ENCODE measurements at regions not wholly inside any gene's neighbourhood (a gene's known extent, or its start where the extent isn't known, plus 50 kb on each side); places are given as distances from the start of the nearest gene placed in this dataset.
"Not testable (repeated sequence)": the region's sequence is repeated elsewhere in the genome, so short reads cannot be mapped to it uniquely, and the experiment has no call there.

- Histone ChIP-seq H3K36me3 (ENCODE audit: insufficient read depth, low read length) (no peaks in the 10 kb centered on the region), H3K4me1 (ENCODE audit: insufficient read depth, low read length) (no peaks in the 10 kb centered on the region), H3K27me3 (ENCODE audit: control insufficient read depth in 1 of 2, insufficient read depth in 2 of 2, low read length in 2 of 2) (no peaks in the 10 kb centered on the region), H3K27ac (ENCODE audit: low read depth, low read length) (no peak overlapping the region), H3K9ac (ENCODE audit: low read length) (no peak overlapping the region), H3K9me3 (ENCODE audit: low read length) (no peaks in the 10 kb centered on the region), H3K4me3 (ENCODE audit: low read depth in 1 of 2, low read length in 2 of 2) (no peak overlapping the region)
Measured at GRCh38 chr13:53101883-53102282, 73.3 kb downstream of the OLFM4 start.

- no peaks in the 10 kb centered on the region for H3K27me3 ChIP-seq (ENCODE audit: control insufficient read depth in 1 of 2, insufficient read depth in 2 of 2, low read length in 2 of 2)
- no peaks in the 10 kb centered on the region for H3K9me3 ChIP-seq (ENCODE audit: low read length)
- H3K36me3 ChIP-seq (ENCODE audit: insufficient read depth, low read length) = no peaks in the 10 kb centered on the region
- H3K27ac ChIP-seq (ENCODE audit: low read depth, low read length) = no peak overlapping the region
- H3K9ac ChIP-seq (ENCODE audit: low read length) = no peak overlapping the region
- H3K4me3 ChIP-seq (ENCODE audit: low read depth in 1 of 2, low read length in 2 of 2) = no peak overlapping the region
- H3K4me1 ChIP-seq (ENCODE audit: insufficient read depth, low read length) = no peaks in the 10 kb centered on the region
Measured at GRCh38 chr13:53104136-53104535, 75.5 kb downstream of the OLFM4 start.

GRCh38 chr13:53105477-53105876, 76.9 kb downstream of the OLFM4 start:
- Histone ChIP-seq H3K27me3 (ENCODE audit: control insufficient read depth in 1 of 2, insufficient read depth in 2 of 2, low read length in 2 of 2) (no peaks in the 10 kb centered on the region), H3K36me3 (ENCODE audit: insufficient read depth, low read length) (no peaks in the 10 kb centered on the region), H3K27ac (ENCODE audit: low read depth, low read length) (no peak overlapping the region), H3K4me3 (ENCODE audit: low read depth in 1 of 2, low read length in 2 of 2) (no peak overlapping the region), H3K9ac (ENCODE audit: low read length) (no peak overlapping the region), H3K9me3 (ENCODE audit: low read length) (no peaks in the 10 kb centered on the region), H3K4me1 (ENCODE audit: insufficient read depth, low read length) (no peaks in the 10 kb centered on the region)

- no peaks in the 10 kb centered on the region for H3K27me3 ChIP-seq (ENCODE audit: control insufficient read depth in 1 of 2, insufficient read depth in 2 of 2, low read length in 2 of 2)
- no peaks in the 10 kb centered on the region for H3K4me1 ChIP-seq (ENCODE audit: insufficient read depth, low read length)
- H3K27ac ChIP-seq (ENCODE audit: low read depth, low read length) = no peak overlapping the region
- H3K9me3 ChIP-seq (ENCODE audit: low read length) = no peaks in the 10 kb centered on the region
- no peak overlapping the region for H3K9ac ChIP-seq (ENCODE audit: low read length)
- H3K36me3 ChIP-seq (ENCODE audit: insufficient read depth, low read length) = no peaks in the 10 kb centered on the region
- no peak overlapping the region for H3K4me3 ChIP-seq (ENCODE audit: low read depth in 1 of 2, low read length in 2 of 2)
Measured at GRCh38 chr13:53105890-53106289, 77.3 kb downstream of the OLFM4 start.

- H3K9ac ChIP-seq (ENCODE audit: low read length) = no peak overlapping the region
- no peaks in the 10 kb centered on the region for H3K36me3 ChIP-seq (ENCODE audit: insufficient read depth, low read length)
- no peak overlapping the region for H3K4me3 ChIP-seq (ENCODE audit: low read depth in 1 of 2, low read length in 2 of 2)
- H3K27me3 ChIP-seq (ENCODE audit: control insufficient read depth in 1 of 2, insufficient read depth in 2 of 2, low read length in 2 of 2) = no peaks in the 10 kb centered on the region
- H3K9me3 ChIP-seq (ENCODE audit: low read length) = no peaks in the 10 kb centered on the region
- H3K27ac ChIP-seq (ENCODE audit: low read depth, low read length) = no peak overlapping the region
- H3K4me1 ChIP-seq (ENCODE audit: insufficient read depth, low read length) = no peaks in the 10 kb centered on the region
Measured at GRCh38 chr13:53110181-53110580, 81.6 kb downstream of the OLFM4 start.

GRCh38 chr13:53110614-53111013, 82.0 kb downstream of the OLFM4 start:
- no peak overlapping the region for H3K9ac ChIP-seq (ENCODE audit: low read length)
- no peaks in the 10 kb centered on the region for H3K4me1 ChIP-seq (ENCODE audit: insufficient read depth, low read length)
- no peak overlapping the region for H3K4me3 ChIP-seq (ENCODE audit: low read depth in 1 of 2, low read length in 2 of 2)
- no peaks in the 10 kb centered on the region for H3K9me3 ChIP-seq (ENCODE audit: low read length)
- no peaks in the 10 kb centered on the region for H3K36me3 ChIP-seq (ENCODE audit: insufficient read depth, low read length)
- no peak overlapping the region for H3K27ac ChIP-seq (ENCODE audit: low read depth, low read length)
- H3K27me3 ChIP-seq (ENCODE audit: control insufficient read depth in 1 of 2, insufficient read depth in 2 of 2, low read length in 2 of 2) = no peaks in the 10 kb centered on the region

GRCh38 chr13:53112522-53112921, 83.9 kb downstream of the OLFM4 start:
- no peak overlapping the region for H3K27ac ChIP-seq (ENCODE audit: low read depth, low read length)
- H3K4me3 ChIP-seq (ENCODE audit: low read depth in 1 of 2, low read length in 2 of 2) = no peak overlapping the region
- H3K27me3 ChIP-seq (ENCODE audit: control insufficient read depth in 1 of 2, insufficient read depth in 2 of 2, low read length in 2 of 2) = no peaks in the 10 kb centered on the region
- no peak overlapping the region for H3K9ac ChIP-seq (ENCODE audit: low read length)
- no peaks in the 10 kb centered on the region for H3K4me1 ChIP-seq (ENCODE audit: insufficient read depth, low read length)
- H3K9me3 ChIP-seq (ENCODE audit: low read length) = no peaks in the 10 kb centered on the region
- no peaks in the 10 kb centered on the region for H3K36me3 ChIP-seq (ENCODE audit: insufficient read depth, low read length)

GRCh38 chr13:53117048-53117447, 88.4 kb downstream of the OLFM4 start:
- H3K4me3 ChIP-seq (ENCODE audit: low read depth in 1 of 2, low read length in 2 of 2); H3K9ac ChIP-seq (ENCODE audit: low read length); H3K4me1 ChIP-seq (ENCODE audit: insufficient read depth, low read length); H3K9me3 ChIP-seq (ENCODE audit: low read length); H3K27ac ChIP-seq (ENCODE audit: low read depth, low read length); H3K36me3 ChIP-seq (ENCODE audit: insufficient read depth, low read length); H3K27me3 ChIP-seq (ENCODE audit: control insufficient read depth in 1 of 2, insufficient read depth in 2 of 2, low read length in 2 of 2): not testable (repeated sequence)

- H3K4me3 ChIP-seq (ENCODE audit: low read depth in 1 of 2, low read length in 2 of 2) = no peak overlapping the region
- no peaks in the 10 kb centered on the region for H3K9me3 ChIP-seq (ENCODE audit: low read length)
- H3K36me3 ChIP-seq (ENCODE audit: insufficient read depth, low read length) = no peaks in the 10 kb centered on the region
- no peaks in the 10 kb centered on the region for H3K4me1 ChIP-seq (ENCODE audit: insufficient read depth, low read length)
- no peak overlapping the region for H3K27ac ChIP-seq (ENCODE audit: low read depth, low read length)
- no peak overlapping the region for H3K9ac ChIP-seq (ENCODE audit: low read length)
- H3K27me3 ChIP-seq (ENCODE audit: control insufficient read depth in 1 of 2, insufficient read depth in 2 of 2, low read length in 2 of 2) = no peaks in the 10 kb centered on the region
Measured at GRCh38 chr13:53121131-53121773, 92.6 kb downstream of the OLFM4 start.

- Histone ChIP-seq H3K9ac (ENCODE audit: low read length) (no peak overlapping the region), H3K4me1 (ENCODE audit: insufficient read depth, low read length) (no peaks in the 10 kb centered on the region), H3K27ac (ENCODE audit: low read depth, low read length) (no peak overlapping the region), H3K36me3 (ENCODE audit: insufficient read depth, low read length) (no peaks in the 10 kb centered on the region), H3K4me3 (ENCODE audit: low read depth in 1 of 2, low read length in 2 of 2) (no peak overlapping the region), H3K9me3 (ENCODE audit: low read length) (no peaks in the 10 kb centered on the region), H3K27me3 (ENCODE audit: control insufficient read depth in 1 of 2, insufficient read depth in 2 of 2, low read length in 2 of 2) (no peaks in the 10 kb centered on the region)
Measured at GRCh38 chr13:53121919-53122318, 93.3 kb downstream of the OLFM4 start.

GRCh38 chr13:53123536-53123935, 94.9 kb downstream of the OLFM4 start:
- H3K27me3 ChIP-seq (ENCODE audit: control insufficient read depth in 1 of 2, insufficient read depth in 2 of 2, low read length in 2 of 2) = no peaks in the 10 kb centered on the region
- H3K36me3 ChIP-seq (ENCODE audit: insufficient read depth, low read length) = no peaks in the 10 kb centered on the region
- H3K4me3 ChIP-seq (ENCODE audit: low read depth in 1 of 2, low read length in 2 of 2) = no peak overlapping the region
- H3K27ac ChIP-seq (ENCODE audit: low read depth, low read length) = no peak overlapping the region
- H3K4me1 ChIP-seq (ENCODE audit: insufficient read depth, low read length) = no peaks in the 10 kb centered on the region
- no peak overlapping the region for H3K9ac ChIP-seq (ENCODE audit: low read length)
- no peaks in the 10 kb centered on the region for H3K9me3 ChIP-seq (ENCODE audit: low read length)

GRCh38 chr13:53124623-53125022, 96.0 kb downstream of the OLFM4 start:
- Histone ChIP-seq H3K27ac (ENCODE audit: low read depth, low read length) (no peak overlapping the region), H3K4me1 (ENCODE audit: insufficient read depth, low read length) (no peaks in the 10 kb centered on the region), H3K4me3 (ENCODE audit: low read depth in 1 of 2, low read length in 2 of 2) (no peak overlapping the region), H3K27me3 (ENCODE audit: control insufficient read depth in 1 of 2, insufficient read depth in 2 of 2, low read length in 2 of 2) (no peaks in the 10 kb centered on the region), H3K36me3 (ENCODE audit: insufficient read depth, low read length) (no peaks in the 10 kb centered on the region), H3K9me3 (ENCODE audit: low read length) (no peaks in the 10 kb centered on the region), H3K9ac (ENCODE audit: low read length) (no peak overlapping the region)

All from muscle layer of colon (tissue), 2 donors.